ENCODE measurements at regions not wholly inside any gene's neighbourhood (a gene's known extent, or its start where the extent isn't known, plus 50 kb on each side); places are given as distances from the start of the nearest gene placed in this dataset.
"Not testable (repeated sequence)": the region's sequence is repeated elsewhere in the genome, so short reads cannot be mapped to it uniquely, and the experiment has no call there.

DNA sequence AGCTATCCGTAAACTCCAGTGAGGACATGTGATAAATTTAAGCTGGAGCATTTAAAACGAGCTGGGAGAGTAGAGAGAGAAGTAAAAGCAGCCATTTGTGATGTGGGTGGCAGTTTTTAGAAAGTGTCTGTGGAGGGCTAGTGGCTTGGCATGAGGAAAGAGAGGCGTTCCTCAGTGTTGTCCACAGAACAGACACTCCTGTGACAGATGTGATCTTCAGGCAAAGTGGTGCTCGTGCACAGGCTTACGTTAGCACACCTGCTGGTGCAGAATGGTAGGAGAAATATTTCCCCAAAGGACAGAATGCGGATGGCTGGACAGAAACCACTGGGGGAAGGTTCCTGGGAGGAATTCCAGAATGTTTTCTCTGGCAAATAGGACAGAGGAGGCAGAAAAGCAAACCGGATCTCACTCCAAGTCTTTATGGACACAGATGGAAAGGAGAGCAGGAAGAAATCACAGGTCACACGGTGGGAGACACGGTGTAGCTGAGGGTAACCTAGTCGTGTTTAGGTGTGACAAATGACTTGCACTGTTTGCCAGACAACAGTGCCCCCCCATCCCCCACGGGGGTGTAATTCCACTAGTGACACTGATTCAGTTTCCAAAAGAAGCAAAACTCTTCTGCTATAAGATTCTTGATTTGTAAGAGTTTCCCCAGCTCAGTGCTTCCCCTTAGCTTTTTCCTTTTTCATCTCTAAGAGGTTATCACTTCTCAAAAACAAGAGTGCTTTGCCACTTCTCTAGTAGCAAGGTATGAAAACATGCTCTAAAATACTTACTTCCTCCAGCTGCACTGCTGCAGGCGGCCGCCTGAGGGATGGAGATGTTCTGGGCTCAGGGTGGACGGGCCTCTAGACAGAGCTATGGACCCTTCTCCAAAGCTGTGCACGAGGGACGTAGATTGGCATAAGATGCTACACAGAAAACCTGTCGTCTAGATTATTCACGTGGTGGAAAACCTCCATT lies 293.2 kb downstream of the QKI start:
- DNase-seq = peak; percentile 9

GRCh38 chr6:163706500-163707087 lies 292.1 kb downstream of the QKI start:
- DNase-seq = no peak

DNA sequence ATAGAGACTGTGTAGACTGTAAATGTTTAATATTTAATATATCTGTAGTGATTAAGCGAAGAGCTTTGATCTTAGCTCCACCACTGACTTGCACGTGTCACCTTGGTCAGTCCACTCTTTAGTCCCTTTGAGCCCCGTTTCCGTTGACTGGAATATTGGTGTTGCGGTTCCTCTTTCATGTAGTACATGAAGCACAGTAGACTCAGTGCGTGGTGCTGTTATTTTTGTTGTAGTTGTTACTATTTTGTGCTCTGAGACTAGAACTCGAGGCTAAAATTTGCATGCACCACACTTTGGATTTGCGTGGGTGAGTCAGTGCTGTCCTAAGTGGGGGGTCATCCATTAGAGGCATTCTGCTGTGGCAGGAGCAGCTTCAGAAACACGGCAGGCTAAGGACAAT lies 291.4 kb downstream of the QKI start:
- no peak for DNase-seq

GRCh38 chr6:163702736-163703135 lies 288.2 kb downstream of the QKI start:
- DNase-seq = no peak

DNA sequence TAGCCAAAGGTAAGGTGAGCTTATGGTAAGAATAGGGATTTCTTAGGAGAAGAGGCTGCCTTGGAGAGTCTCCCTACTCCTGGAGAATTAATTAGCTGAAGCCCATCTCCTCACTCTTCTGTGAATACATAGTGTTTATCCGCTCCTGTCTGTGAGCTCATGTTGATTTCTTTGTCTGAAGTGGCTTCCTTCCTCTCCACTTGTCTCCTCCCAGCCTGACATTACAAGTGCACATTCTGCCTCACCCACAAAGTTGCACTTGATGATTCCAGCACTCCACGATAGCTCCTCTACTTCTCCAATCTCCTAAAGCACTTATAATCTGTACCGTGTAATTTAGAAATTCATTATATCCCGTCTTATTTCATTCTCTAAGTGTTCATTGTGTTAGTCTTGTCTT lies 287.2 kb downstream of the QKI start:
- DNase-seq = no peak

- DNase-seq = no peak
These were observed 283.6 kb downstream of the QKI start for GRCh38 chr6:163698086-163698485.

DNA sequence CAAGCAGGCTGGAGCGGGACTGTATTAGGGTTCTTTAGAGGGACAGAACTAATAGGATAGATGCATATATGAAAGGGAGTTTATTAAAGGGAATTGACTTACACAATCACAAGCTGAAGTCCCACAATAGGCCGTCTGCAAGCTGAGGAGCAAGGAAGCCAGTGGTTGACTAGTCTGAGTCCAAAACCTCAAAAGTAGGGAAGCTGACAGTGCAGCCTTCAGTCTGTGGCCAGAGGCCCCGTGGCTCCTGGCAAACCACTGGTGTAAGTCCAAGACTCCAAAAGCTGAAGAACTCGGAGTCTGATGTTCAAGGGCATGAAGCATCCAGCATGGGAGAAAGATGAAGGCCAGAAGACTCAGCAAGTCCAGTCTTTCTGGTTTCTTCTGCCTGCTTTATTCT lies 281.8 kb downstream of the QKI start:
- DNase-seq = not testable (repeated sequence)

GRCh38 chr6:163695414-163695864 lies 280.9 kb downstream of the QKI start:
- DNase-seq = no peak

GRCh38 chr6:163694988-163695398 lies 280.5 kb downstream of the QKI start:
- DNase-seq = no peak

GRCh38 chr6:163694072-163694471 lies 279.6 kb downstream of the QKI start:
- no peak for DNase-seq

GRCh38 chr6:163691049-163691448 lies 276.5 kb downstream of the QKI start:
- no peak for DNase-seq

- peak; percentile 71 for DNase-seq
These were observed 274.3 kb downstream of the QKI start for GRCh38 chr6:163688739-163689362.

- no peak for DNase-seq
These were observed 272.6 kb downstream of the QKI start for GRCh38 chr6:163687075-163687474.

DNA sequence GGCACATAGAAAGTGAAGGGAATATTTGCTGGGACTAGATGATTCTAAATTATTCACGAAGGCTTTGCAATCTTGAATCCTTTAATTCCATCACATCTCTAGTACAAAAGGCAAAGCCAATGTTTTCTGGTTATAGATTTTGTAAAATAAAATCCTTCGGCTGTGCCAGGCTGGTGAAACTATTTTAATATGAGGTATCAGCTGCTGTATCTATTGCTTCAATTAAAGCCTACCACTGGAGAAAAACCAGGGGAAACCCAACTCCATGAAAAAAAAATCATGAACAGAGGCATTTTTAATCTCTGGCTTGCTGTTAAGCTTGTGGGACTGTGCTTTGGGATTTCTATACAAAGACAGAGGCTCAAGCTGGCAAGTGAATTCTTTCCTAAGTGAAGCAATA lies 271.8 kb downstream of the QKI start:
- no peak for DNase-seq

GRCh38 chr6:163683105-163683622 lies 268.6 kb downstream of the QKI start:
- DNase-seq = no peak

DNA sequence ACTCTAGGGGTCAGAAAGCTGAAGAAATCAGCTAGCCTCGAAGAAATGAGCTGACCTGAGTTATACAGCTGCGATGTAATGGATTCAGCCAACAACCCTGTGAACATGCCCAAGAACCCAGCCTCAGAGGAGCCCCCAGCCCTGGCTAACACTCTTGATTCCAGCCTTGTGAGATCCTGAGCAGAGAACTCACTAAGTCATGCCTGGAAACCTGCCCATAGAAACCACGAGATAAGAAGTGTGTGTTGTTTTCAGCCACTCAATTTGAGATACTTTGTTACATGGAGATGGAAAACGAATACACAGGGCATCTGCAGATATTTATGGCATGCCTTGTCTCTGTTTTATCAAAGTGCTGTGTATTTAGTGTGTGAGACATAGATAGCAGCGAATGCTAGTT lies 265.2 kb downstream of the QKI start:
- DNase-seq = peak; percentile 15

DNA sequence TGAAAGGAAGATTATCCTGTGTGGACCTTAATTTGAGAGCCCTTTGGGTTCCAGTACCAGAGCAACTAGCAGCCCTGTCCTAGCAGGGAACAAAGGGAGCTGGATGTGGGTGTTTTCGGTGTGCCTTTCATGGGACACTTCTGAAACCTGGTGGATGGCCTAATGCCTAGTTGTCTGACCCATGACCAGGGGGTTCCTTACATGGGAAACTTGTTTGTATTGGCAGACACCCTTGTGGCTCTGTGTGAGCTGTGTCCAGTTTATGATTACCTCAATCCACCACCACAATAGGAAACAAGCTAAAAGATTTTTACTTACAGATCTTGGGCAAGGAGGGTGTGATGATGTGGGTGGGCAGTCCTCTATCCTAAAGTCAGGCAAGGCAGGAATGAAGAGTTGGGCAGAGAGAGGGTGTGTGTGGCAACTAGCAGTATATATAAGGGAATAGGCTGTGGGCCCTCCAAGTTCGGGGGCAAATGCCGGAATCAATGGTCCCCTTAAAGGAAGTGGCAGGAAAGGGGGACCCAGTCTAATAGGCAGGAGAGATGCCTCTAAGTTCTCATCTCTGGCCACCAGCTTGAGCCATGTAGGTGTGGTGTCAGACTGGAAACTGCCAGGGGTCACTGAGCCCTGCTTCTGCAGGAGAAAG lies 264.6 kb downstream of the QKI start:
- DNase-seq = no peak

DNA sequence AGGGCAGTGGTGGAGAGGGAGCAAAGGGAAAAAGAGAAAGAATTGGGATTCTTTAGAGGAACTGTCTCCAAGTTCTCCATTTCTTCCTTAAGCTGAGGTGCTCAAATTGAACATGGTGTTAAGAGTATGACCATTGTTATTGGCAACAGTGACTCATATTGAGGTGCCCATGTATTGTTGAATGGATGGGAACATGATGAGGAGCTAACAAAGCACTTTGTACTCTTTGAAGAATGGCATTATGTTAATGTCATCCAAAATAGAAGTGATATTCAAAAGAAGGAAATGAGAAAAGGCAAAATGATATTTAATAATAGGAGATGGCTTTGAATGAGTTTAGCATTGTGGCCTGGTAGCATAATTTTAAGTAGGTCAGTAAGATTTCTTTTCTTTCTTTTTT lies 261.1 kb downstream of the QKI start:
- DNase-seq = no peak

DNA sequence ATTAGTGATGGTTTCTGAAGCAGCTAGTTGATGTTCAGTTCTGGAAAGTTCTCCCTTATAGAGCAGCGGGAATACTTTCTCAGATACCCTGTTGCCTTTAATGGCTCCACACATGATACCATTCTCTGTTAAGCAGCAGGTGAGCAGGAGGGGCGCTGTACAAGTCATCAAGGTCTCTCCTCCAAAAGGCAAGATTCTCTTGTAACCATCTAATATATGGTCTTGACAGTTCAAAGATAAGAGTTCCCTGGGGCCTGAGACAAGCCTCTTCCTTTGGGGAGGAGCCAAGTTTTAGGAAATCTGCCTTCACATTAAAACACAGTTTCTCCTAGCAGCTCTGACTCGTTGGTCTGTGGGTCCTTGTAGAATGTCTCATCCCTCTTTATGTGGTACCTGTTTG lies 258.2 kb downstream of the QKI start:
- DNase-seq = no peak

- no peak for DNase-seq
These were observed 257.3 kb downstream of the QKI start for GRCh38 chr6:163671791-163672190.

- DNase-seq = no peak
These were observed 256.8 kb downstream of the QKI start for GRCh38 chr6:163671355-163671754.

DNA sequence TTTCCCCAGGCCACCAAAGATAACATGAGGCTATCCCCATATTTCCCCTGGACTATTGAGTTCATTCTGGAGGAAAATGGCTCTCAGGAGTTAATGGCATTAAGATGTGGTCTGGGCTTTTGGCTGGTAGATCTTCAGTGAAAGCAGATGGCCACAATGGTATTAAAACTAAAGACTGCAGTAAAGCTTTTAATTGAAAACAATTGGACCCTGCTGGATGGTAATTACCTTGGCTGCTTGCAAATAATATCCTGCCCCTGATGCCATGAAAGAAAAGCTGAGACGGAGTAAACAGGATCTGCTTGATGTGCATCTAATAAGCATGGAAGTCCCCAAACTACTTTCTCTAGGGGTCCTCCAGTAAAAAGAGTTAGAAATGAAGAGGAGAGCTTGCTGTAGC lies 255.8 kb downstream of the QKI start:
- no peak for DNase-seq

- DNase-seq = no peak
These were observed 253.5 kb downstream of the QKI start for GRCh38 chr6:163668061-163668426.
